ENCODE measurements at regions not wholly inside any gene's neighbourhood (a gene's known extent, or its start where the extent isn't known, plus 50 kb on each side); places are given as distances from the start of the nearest gene placed in this dataset.

DNA sequence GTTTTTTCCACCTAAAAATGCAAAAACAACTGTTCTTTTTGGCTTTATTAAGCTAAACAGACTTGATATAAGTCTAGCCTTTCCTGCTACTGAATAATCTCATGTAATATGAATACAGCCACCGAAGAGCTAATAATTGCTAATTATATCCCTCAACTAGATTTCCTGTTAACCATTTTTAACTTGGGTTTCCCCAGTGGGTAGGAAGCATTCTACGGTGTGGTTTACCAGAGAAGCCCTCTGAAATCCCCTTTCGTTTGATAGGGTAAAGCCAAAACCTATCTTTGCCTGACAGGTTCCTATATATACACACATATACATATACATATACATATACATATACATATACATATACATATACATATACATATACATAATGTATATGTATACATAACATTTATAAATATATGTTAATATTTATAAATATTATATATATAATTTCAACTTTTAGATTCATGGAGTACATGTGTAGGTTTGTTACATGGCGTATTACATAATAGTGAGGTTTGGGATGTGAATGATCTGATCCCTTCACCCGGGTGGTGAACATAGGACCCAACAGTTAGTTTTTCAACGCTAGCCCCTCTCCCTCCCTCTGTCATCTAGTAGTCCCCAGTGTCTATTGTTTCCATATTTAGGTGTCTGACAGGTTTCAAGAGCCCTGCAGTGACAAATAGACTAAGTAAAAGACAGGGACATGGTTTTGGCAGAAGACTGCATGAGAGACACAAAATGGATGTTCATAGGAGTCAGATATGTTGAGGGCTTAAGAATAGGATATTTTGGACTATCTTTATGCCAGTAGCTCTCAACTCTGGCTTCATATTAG is 62.4 kb downstream of the ATXN3L start:
- Histone ChIP-seq H3K36me3 (ENCODE audit: insufficient read depth, low read length) (no peaks in the 10 kb centered on the region), H3K27me3 (ENCODE audit: low read length) (0 out of 2 replicates have a peak, but pooled peaks cover 3% of the 10 kb centered on the region), H3K4me1 (ENCODE audit: low read length) (no peaks in the 10 kb centered on the region), H3K9me2 (replicated peaks; ENCODE audit: insufficient read depth, low read length) (no peaks in the 10 kb centered on the region), H3K4me3 (ENCODE audit: low read length) (no peak overlapping the region), H3K9me3 (ENCODE audit: low read length) (no peaks in the 10 kb centered on the region), H2AFZ (ENCODE audit: low read length) (no peak overlapping the region), H4K20me1 (ENCODE audit: insufficient read depth, low read depth, low read length) (no peaks in the 10 kb centered on the region), H3K9ac (ENCODE audit: low read length) (no peak overlapping the region), H3K79me2 (ENCODE audit: low read length) (no peaks in the 10 kb centered on the region), H3K4me2 (ENCODE audit: low read depth, low read length, poor library complexity, severe bottlenecking) (no peak overlapping the region), H3K27ac (ENCODE audit: low read length) (no peak overlapping the region)
- DNase-seq = no peak

- no peak overlapping the region for H3K4me3 ChIP-seq (ENCODE audit: low read length)
- no peak overlapping the region for H3K4me2 ChIP-seq (ENCODE audit: low read depth, low read length, poor library complexity, severe bottlenecking)
- H3K79me2 ChIP-seq (ENCODE audit: low read length) = no peaks in the 10 kb centered on the region
- H3K4me1 ChIP-seq (ENCODE audit: low read length) = no peaks in the 10 kb centered on the region
- no peak for DNase-seq
- 0 out of 2 replicates have a peak, but pooled peaks cover 3% of the 10 kb centered on the region for H3K27me3 ChIP-seq (ENCODE audit: low read length)
- no peaks in the 10 kb centered on the region for H3K9me3 ChIP-seq (ENCODE audit: low read length)
- no peak overlapping the region for H2AFZ ChIP-seq (ENCODE audit: low read length)
- no peak overlapping the region for H3K27ac ChIP-seq (ENCODE audit: low read length)
- H3K9ac ChIP-seq (ENCODE audit: low read length) = no peak overlapping the region
- no peaks in the 10 kb centered on the region for H3K36me3 ChIP-seq (ENCODE audit: insufficient read depth, low read length)
- no peaks in the 10 kb centered on the region for H3K9me2 ChIP-seq (replicated peaks; ENCODE audit: insufficient read depth, low read length)
- no peaks in the 10 kb centered on the region for H4K20me1 ChIP-seq (ENCODE audit: insufficient read depth, low read depth, low read length)
Observed at GRCh38 chrX:13256603-13257002, 63.2 kb downstream of the ATXN3L start.

DNA sequence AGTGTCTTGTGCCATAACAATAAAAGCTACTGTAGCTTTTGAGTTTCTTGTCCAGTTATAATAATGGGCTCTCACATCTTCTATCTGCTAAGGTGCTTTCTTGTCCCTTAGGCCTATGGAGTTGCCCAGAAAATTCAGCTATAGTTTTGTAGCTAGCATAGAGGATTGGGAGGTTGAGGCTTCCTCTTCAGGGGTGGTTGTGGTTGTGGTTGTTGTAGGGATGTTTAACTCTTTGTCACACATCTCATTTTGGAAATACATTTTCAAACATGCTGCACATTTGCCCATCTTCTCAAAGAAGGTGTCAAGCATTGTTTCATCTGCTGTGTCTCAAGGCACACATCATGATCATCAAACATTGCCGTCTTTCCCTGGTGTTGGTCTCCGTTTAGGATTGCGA is 65.0 kb downstream of the ATXN3L start:
- H3K9ac ChIP-seq (ENCODE audit: low read length) = no peak overlapping the region
- no peaks in the 10 kb centered on the region for H4K20me1 ChIP-seq (ENCODE audit: insufficient read depth, low read depth, low read length)
- no peaks in the 10 kb centered on the region for H3K4me1 ChIP-seq (ENCODE audit: low read length)
- no peaks in the 10 kb centered on the region for H3K79me2 ChIP-seq (ENCODE audit: low read length)
- H2AFZ ChIP-seq (ENCODE audit: low read length) = no peak overlapping the region
- H3K9me2 ChIP-seq (replicated peaks; ENCODE audit: insufficient read depth, low read length) = no peaks in the 10 kb centered on the region
- H3K27me3 ChIP-seq (ENCODE audit: low read length) = no peaks in the 10 kb centered on the region
- no peak for DNase-seq
- H3K4me3 ChIP-seq (ENCODE audit: low read length) = no peak overlapping the region
- H3K36me3 ChIP-seq (ENCODE audit: insufficient read depth, low read length) = no peaks in the 10 kb centered on the region
- no peaks in the 10 kb centered on the region for H3K9me3 ChIP-seq (ENCODE audit: low read length)
- H3K4me2 ChIP-seq (ENCODE audit: low read depth, low read length, poor library complexity, severe bottlenecking) = no peak overlapping the region
- no peak overlapping the region for H3K27ac ChIP-seq (ENCODE audit: low read length)

DNA sequence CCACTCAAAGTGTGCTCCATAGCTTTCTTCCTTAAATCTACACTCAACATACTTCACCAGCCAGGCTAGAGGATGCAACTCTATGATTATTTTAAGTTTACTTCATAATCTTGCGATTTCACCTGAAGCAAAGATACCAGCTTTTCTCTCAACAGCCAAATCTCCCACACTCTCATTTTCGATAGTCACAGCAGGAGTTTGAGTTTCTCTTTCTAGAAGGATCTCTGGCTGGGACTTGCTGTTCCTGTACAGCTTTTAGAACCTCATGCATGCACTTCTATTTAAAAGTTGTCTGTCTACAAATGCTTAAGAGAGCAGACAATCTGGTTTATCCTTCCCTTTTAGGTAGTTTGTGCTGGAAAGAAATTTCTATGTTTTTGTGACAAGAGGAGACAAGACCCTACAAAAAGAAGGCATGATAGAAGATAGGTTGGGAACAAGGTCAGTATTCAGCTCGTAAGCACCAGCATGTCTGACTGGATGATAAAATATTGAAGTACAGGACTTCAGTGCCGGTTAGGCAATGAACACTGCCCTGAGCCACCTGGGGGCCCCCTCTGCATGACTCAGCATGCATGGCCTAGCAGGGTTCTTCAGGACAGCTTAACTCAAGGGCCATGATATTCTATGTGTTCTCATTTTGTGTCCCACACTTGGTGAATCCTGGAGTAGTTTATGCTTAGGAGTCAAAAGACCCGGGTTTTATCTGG is 65.6 kb downstream of the ATXN3L start:
- Histone ChIP-seq H3K9me2 (replicated peaks; ENCODE audit: insufficient read depth, low read length) (no peaks in the 10 kb centered on the region), H3K79me2 (ENCODE audit: low read length) (no peaks in the 10 kb centered on the region), H3K9me3 (ENCODE audit: low read length) (no peaks in the 10 kb centered on the region), H3K4me2 (ENCODE audit: low read depth, low read length, poor library complexity, severe bottlenecking) (no peak overlapping the region), H3K9ac (ENCODE audit: low read length) (no peak overlapping the region), H3K36me3 (ENCODE audit: insufficient read depth, low read length) (no peaks in the 10 kb centered on the region), H2AFZ (ENCODE audit: low read length) (no peak overlapping the region), H3K27me3 (ENCODE audit: low read length) (no peaks in the 10 kb centered on the region), H3K4me3 (ENCODE audit: low read length) (no peak overlapping the region), H4K20me1 (ENCODE audit: insufficient read depth, low read depth, low read length) (no peaks in the 10 kb centered on the region), H3K4me1 (ENCODE audit: low read length) (no peaks in the 10 kb centered on the region), H3K27ac (ENCODE audit: low read length) (no peak overlapping the region)
- peak; percentile 71 for DNase-seq

GRCh38 chrX:13253223-13253622 is 66.6 kb downstream of the ATXN3L start:
- Histone ChIP-seq H3K4me1 (ENCODE audit: low read length) (no peaks in the 10 kb centered on the region), H3K4me3 (ENCODE audit: low read length) (no peak overlapping the region)

DNA sequence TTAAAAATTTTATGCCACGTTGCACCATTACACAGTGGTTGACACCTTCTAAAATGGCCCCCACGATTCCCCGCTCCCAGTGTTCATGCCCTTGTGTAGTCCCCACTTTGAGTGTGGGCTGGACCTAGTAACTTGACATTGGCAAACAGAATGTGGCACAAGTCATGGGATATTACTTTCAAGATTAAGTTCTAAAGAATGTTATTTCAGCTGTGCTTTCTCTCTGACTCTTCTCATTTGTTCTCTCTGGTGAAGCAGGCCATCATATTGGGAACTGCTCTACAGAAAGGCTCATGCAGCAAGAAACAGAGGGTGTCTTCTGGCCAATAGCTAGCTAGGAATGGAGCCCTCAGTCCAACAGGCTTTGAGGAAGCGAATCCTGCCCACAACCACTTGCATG is 67.1 kb downstream of the ATXN3L start:
- no peak overlapping the region for H3K9ac ChIP-seq (ENCODE audit: low read length)
- H2AFZ ChIP-seq (ENCODE audit: low read length) = no peak overlapping the region
- no peak overlapping the region for H3K4me2 ChIP-seq (ENCODE audit: low read depth, low read length, poor library complexity, severe bottlenecking)
- no peaks in the 10 kb centered on the region for H3K27me3 ChIP-seq (ENCODE audit: low read length)
- H3K9me2 ChIP-seq (replicated peaks; ENCODE audit: insufficient read depth, low read length) = no peaks in the 10 kb centered on the region
- H3K9me3 ChIP-seq (ENCODE audit: low read length) = no peaks in the 10 kb centered on the region
- H3K27ac ChIP-seq (ENCODE audit: low read length) = no peak overlapping the region
- H4K20me1 ChIP-seq (ENCODE audit: insufficient read depth, low read depth, low read length) = no peaks in the 10 kb centered on the region
- H3K36me3 ChIP-seq (ENCODE audit: insufficient read depth, low read length) = no peaks in the 10 kb centered on the region
- DNase-seq = no peak
- no peak overlapping the region for H3K4me3 ChIP-seq (ENCODE audit: low read length)
- no peaks in the 10 kb centered on the region for H3K79me2 ChIP-seq (ENCODE audit: low read length)
- no peaks in the 10 kb centered on the region for H3K4me1 ChIP-seq (ENCODE audit: low read length)

More at GRCh38 chrX:13253223-13253622, 66.6 kb downstream of the ATXN3L start:
- H4K20me1 ChIP-seq (ENCODE audit: insufficient read depth, low read depth, low read length) = no peaks in the 10 kb centered on the region
- H3K79me2 ChIP-seq (ENCODE audit: low read length) = no peaks in the 10 kb centered on the region
- H3K9me2 ChIP-seq (replicated peaks; ENCODE audit: insufficient read depth, low read length) = no peaks in the 10 kb centered on the region
- no peak overlapping the region for H3K9ac ChIP-seq (ENCODE audit: low read length)
- no peak overlapping the region for H2AFZ ChIP-seq (ENCODE audit: low read length)
- H3K27ac ChIP-seq (ENCODE audit: low read length) = no peak overlapping the region
- no peak overlapping the region for H3K4me2 ChIP-seq (ENCODE audit: low read depth, low read length, poor library complexity, severe bottlenecking)
- no peaks in the 10 kb centered on the region for H3K9me3 ChIP-seq (ENCODE audit: low read length)
- no peak for DNase-seq
- H3K36me3 ChIP-seq (ENCODE audit: insufficient read depth, low read length) = no peaks in the 10 kb centered on the region
- no peaks in the 10 kb centered on the region for H3K27me3 ChIP-seq (ENCODE audit: low read length)

DNA sequence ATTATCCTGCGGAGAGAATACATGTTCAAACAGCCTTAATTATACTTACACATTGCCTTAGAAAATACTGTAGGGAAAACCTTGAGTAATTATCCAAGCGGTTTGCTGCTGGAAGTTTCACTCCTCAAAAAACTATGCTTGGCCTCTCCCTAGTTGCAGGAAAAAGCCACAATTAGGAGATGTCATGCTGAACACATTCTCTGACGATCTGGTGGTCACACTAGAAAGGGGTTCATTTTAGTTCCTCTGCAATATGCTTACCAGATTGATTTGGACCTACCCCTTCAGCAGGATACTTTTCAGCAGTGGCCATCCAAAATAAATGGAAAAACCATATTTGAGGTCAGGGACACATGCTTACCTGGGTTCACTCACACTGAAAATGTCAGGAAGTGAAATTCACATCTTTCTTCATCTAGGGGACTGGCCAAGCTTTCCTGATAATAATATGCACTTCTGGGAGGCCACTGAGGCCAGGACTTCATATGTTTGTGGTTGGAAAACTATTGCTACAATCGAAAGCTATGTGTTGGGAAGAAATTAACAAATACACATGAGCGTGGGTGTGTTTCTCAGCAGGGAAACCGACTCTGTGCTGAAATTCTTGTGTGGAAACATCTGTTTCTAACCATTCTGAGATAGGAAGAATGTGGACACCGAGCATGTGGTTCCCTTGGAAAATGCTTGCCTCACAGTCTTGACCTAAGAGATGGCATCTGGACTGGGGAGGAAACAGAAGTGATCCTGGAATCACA is 68.8 kb downstream of the ATXN3L start:
- Histone ChIP-seq H3K36me3 (ENCODE audit: insufficient read depth, low read length) (no peaks in the 10 kb centered on the region), H3K4me3 (ENCODE audit: low read length) (no peak overlapping the region), H3K9me3 (ENCODE audit: low read length) (no peaks in the 10 kb centered on the region), H2AFZ (ENCODE audit: low read length) (no peak overlapping the region), H4K20me1 (ENCODE audit: insufficient read depth, low read depth, low read length) (no peaks in the 10 kb centered on the region), H3K4me1 (ENCODE audit: low read length) (no peaks in the 10 kb centered on the region), H3K27ac (ENCODE audit: low read length) (no peak overlapping the region), H3K9me2 (replicated peaks; ENCODE audit: insufficient read depth, low read length) (no peaks in the 10 kb centered on the region), H3K4me2 (ENCODE audit: low read depth, low read length, poor library complexity, severe bottlenecking) (no peak overlapping the region), H3K9ac (ENCODE audit: low read length) (no peak overlapping the region), H3K79me2 (ENCODE audit: low read length) (no peaks in the 10 kb centered on the region), H3K27me3 (ENCODE audit: low read length) (no peaks in the 10 kb centered on the region)
- DNase-seq = no peak

DNA sequence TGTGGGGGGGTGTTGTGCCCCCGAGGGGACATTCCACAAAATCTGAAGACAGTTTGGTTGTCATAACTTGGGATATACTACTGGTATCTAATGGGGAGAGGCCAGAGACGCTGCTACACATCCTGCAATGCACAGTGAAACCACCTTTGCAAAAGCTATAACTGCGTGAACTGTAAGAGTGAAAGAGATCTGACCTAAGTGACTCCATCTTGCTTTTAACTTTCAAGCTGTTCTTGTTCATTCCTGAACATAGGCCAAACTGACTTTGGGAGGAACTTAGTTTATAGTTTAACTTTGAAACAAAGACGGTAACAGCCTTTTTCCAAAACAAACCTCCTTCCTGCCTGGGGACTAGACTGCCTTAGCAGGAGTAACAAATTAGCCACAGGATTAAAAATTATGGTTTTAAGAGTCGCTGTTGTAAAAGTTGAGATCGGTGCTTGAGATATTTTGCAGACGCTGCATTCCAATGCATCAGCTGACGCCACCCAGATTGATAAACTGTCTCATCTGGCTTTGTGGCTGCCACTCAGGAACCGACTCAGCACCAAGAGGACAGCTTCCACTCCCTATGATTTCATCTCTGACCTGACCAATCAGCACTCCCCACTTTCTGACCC is 70.9 kb downstream of the ATXN3L start:
- no peaks in the 10 kb centered on the region for H3K79me2 ChIP-seq (ENCODE audit: low read length)
- no peaks in the 10 kb centered on the region for H3K4me1 ChIP-seq (ENCODE audit: low read length)
- no peak for DNase-seq
- H3K9me2 ChIP-seq (replicated peaks; ENCODE audit: insufficient read depth, low read length) = no peaks in the 10 kb centered on the region
- no peaks in the 10 kb centered on the region for H3K9me3 ChIP-seq (ENCODE audit: low read length)
- H3K27ac ChIP-seq (ENCODE audit: low read length) = no peak overlapping the region
- no peak overlapping the region for H3K4me2 ChIP-seq (ENCODE audit: low read depth, low read length, poor library complexity, severe bottlenecking)
- no peak overlapping the region for H3K4me3 ChIP-seq (ENCODE audit: low read length)
- no peaks in the 10 kb centered on the region for H4K20me1 ChIP-seq (ENCODE audit: insufficient read depth, low read depth, low read length)
- H2AFZ ChIP-seq (ENCODE audit: low read length) = no peak overlapping the region
- H3K9ac ChIP-seq (ENCODE audit: low read length) = no peak overlapping the region
- no peaks in the 10 kb centered on the region for H3K36me3 ChIP-seq (ENCODE audit: insufficient read depth, low read length)
- no peaks in the 10 kb centered on the region for H3K27me3 ChIP-seq (ENCODE audit: low read length)
